Adipocyte (in vitro differentiated cells): ENCODE measurements at regions not wholly inside any gene's neighbourhood (a gene's known extent, or its start where the extent isn't known, plus 50 kb on each side); places are given as distances from the start of the nearest gene placed in this dataset.

ENCODE experiments used
- DNase-seq: peaks from one replicate; pipeline ENCODE4 v3.0.0-alpha.2; 2015; ENCODE audit warnings: low read depth
- H3K27me3 ChIP-seq: replicated peaks from 2 replicates; pipeline ENCODE4 v1.7.0; 2013; ENCODE audit warnings: mild to moderate bottlenecking, low read length, moderate library complexity; ENCODE audit not compliant: control insufficient read depth, insufficient read depth
- H3K36me3 ChIP-seq: 2 replicates; pipeline ENCODE4 v1.7.0; 2013; ENCODE audit warnings: low read length, mild to moderate bottlenecking, moderate library complexity; ENCODE audit not compliant: control insufficient read depth, insufficient read depth, severe bottlenecking
- H3K4me1 ChIP-seq: 2 replicates; pipeline ENCODE4 v1.7.0; 2013; ENCODE audit warnings: mild to moderate bottlenecking, low read length, moderate library complexity; ENCODE audit not compliant: control insufficient read depth, insufficient read depth
- H3K4me3 ChIP-seq: 2 replicates; pipeline ENCODE4 v1.7.0; 2013; ENCODE audit warnings: mild to moderate bottlenecking, low read length, moderate library complexity
- H3K9ac ChIP-seq: 2 replicates; pipeline ENCODE4 v1.7.0; 2013; ENCODE audit warnings: mild to moderate bottlenecking, low read length, moderate library complexity
- H3K9me3 ChIP-seq: 2 replicates; pipeline ENCODE4 v1.7.0; 2013; ENCODE audit warnings: mild to moderate bottlenecking, low read length, moderate library complexity; ENCODE audit not compliant: control insufficient read depth

- Histone ChIP-seq H3K4me3 (no peak overlapping the region), H3K9me3 (peaks cover 13% of the 10 kb centered on the region), H3K36me3 (no peaks in the 10 kb centered on the region), H3K4me1 (no peaks in the 10 kb centered on the region), H3K27me3 (no peaks in the 10 kb centered on the region), H3K9ac (no peak overlapping the region)
- DNase-seq = no peak
Observed at GRCh38 chr2:180276733-180277132, 269.6 kb upstream of the CWC22 start.

GRCh38 chr2:180268006-180268405 is 260.9 kb upstream of the CWC22 start:
- Histone ChIP-seq H3K4me3 (no peak overlapping the region), H3K9me3 (peaks cover 20% of the 10 kb centered on the region), H3K9ac (no peak overlapping the region), H3K36me3 (no peaks in the 10 kb centered on the region), H3K4me1 (no peaks in the 10 kb centered on the region), H3K27me3 (no peaks in the 10 kb centered on the region)
- peak; percentile 8 for DNase-seq

- Histone ChIP-seq H3K4me3 (no peak overlapping the region), H3K9me3 (no peaks in the 10 kb centered on the region), H3K27me3 (no peaks in the 10 kb centered on the region), H3K36me3 (no peaks in the 10 kb centered on the region), H3K9ac (no peak overlapping the region), H3K4me1 (no peaks in the 10 kb centered on the region)
- DNase-seq = no peak
Observed at GRCh38 chr2:180261976-180262375, 254.9 kb upstream of the CWC22 start.

- Histone ChIP-seq H3K4me1 (no peaks in the 10 kb centered on the region), H3K36me3 (no peaks in the 10 kb centered on the region), H3K27me3 (no peaks in the 10 kb centered on the region), H3K9me3 (no peaks in the 10 kb centered on the region), H3K9ac (no peak overlapping the region), H3K4me3 (no peak overlapping the region)
- DNase-seq = no peak
Observed at GRCh38 chr2:180258579-180258978, 251.5 kb upstream of the CWC22 start.

GRCh38 chr2:180258041-180258537 is 251.0 kb upstream of the CWC22 start:
- H3K9me3 ChIP-seq = no peaks in the 10 kb centered on the region
- no peak overlapping the region for H3K9ac ChIP-seq
- DNase-seq = no peak
- no peak overlapping the region for H3K4me3 ChIP-seq
- H3K36me3 ChIP-seq = no peaks in the 10 kb centered on the region
- H3K27me3 ChIP-seq = no peaks in the 10 kb centered on the region
- no peaks in the 10 kb centered on the region for H3K4me1 ChIP-seq

- Histone ChIP-seq H3K4me1 (no peaks in the 10 kb centered on the region), H3K9me3 (no peaks in the 10 kb centered on the region), H3K36me3 (no peaks in the 10 kb centered on the region), H3K27me3 (no peaks in the 10 kb centered on the region), H3K9ac (no peak overlapping the region), H3K4me3 (no peak overlapping the region)
- no peak for DNase-seq
Observed at GRCh38 chr2:180257247-180257646, 250.2 kb upstream of the CWC22 start.

GRCh38 chr2:180255981-180256380 is 248.9 kb upstream of the CWC22 start:
- H3K4me3 ChIP-seq = no peak overlapping the region
- H3K36me3 ChIP-seq = no peaks in the 10 kb centered on the region
- no peak for DNase-seq

GRCh38 chr2:180254872-180255271 is 247.8 kb upstream of the CWC22 start:
- Histone ChIP-seq H3K4me3 (no peak overlapping the region), H3K9me3 (no peaks in the 10 kb centered on the region), H3K9ac (no peak overlapping the region), H3K4me1 (no peaks in the 10 kb centered on the region), H3K36me3 (no peaks in the 10 kb centered on the region), H3K27me3 (no peaks in the 10 kb centered on the region)
- DNase-seq = no peak

More at GRCh38 chr2:180255981-180256380, 248.9 kb upstream of the CWC22 start:
- no peaks in the 10 kb centered on the region for H3K4me1 ChIP-seq
- no peaks in the 10 kb centered on the region for H3K9me3 ChIP-seq
- H3K9ac ChIP-seq = no peak overlapping the region
- no peaks in the 10 kb centered on the region for H3K27me3 ChIP-seq

GRCh38 chr2:180247658-180248057 is 240.6 kb upstream of the CWC22 start:
- peaks cover 13% of the 10 kb centered on the region for H3K4me1 ChIP-seq
- no peaks in the 10 kb centered on the region for H3K9me3 ChIP-seq
- H3K4me3 ChIP-seq = no peak overlapping the region
- DNase-seq = no peak
- no peaks in the 10 kb centered on the region for H3K36me3 ChIP-seq
- no peaks in the 10 kb centered on the region for H3K27me3 ChIP-seq
- H3K9ac ChIP-seq = no peak overlapping the region

- Histone ChIP-seq H3K27me3 (no peaks in the 10 kb centered on the region), H3K4me1 (peaks cover 13% of the 10 kb centered on the region), H3K4me3 (no peak overlapping the region), H3K9ac (no peak overlapping the region), H3K9me3 (no peaks in the 10 kb centered on the region), H3K36me3 (no peaks in the 10 kb centered on the region)
- peak; percentile 4 for DNase-seq
Observed at GRCh38 chr2:180246268-180246667, 239.2 kb upstream of the CWC22 start.

- Histone ChIP-seq H3K4me3 (no peak overlapping the region), H3K4me1 (no peaks in the 10 kb centered on the region), H3K36me3 (no peaks in the 10 kb centered on the region), H3K9ac (no peak overlapping the region), H3K27me3 (no peaks in the 10 kb centered on the region), H3K9me3 (no peaks in the 10 kb centered on the region)
- peak; percentile 28 for DNase-seq
Observed at GRCh38 chr2:180240774-180241173, 233.7 kb upstream of the CWC22 start.

GRCh38 chr2:180238729-180239128 is 231.6 kb upstream of the CWC22 start:
- Histone ChIP-seq H3K4me1 (no peaks in the 10 kb centered on the region), H3K9me3 (no peaks in the 10 kb centered on the region), H3K36me3 (no peaks in the 10 kb centered on the region), H3K9ac (no peak overlapping the region), H3K4me3 (no peak overlapping the region), H3K27me3 (no peaks in the 10 kb centered on the region)
- no peak for DNase-seq
